ENCODE measurements at regions not wholly inside any gene's neighbourhood (a gene's known extent, or its start where the extent isn't known, plus 50 kb on each side); places are given as distances from the start of the nearest gene placed in this dataset.

GRCh38 chr12:98399532-98399931 is 115.9 kb upstream of the TMPO start (continued):
- TF ChIP-seq PATZ1 (CRISPR knock-in tag; IDR thresholded peaks at IDR 0.05; ENCODE audit: borderline replicate concordance), result no peak
- TF ChIP-seq ZNF551 (CRISPR knock-in tag; IDR thresholded peaks at IDR 0.05), result no peak
- TF ChIP-seq NCOA4 (IDR thresholded peaks at IDR 0.05; ENCODE audit: partially characterized antibody), result no peak
- no peak for TF ChIP-seq POLR2AphosphoS5 (IDR thresholded peaks at IDR 0.05; ENCODE audit: control insufficient read depth, insufficient read depth, low read depth, low read length)
- no peak for TF ChIP-seq ZNF644 (tag; IDR thresholded peaks at IDR 0.05; ENCODE audit: low read depth)
- TF ChIP-seq SMARCA4 (IDR thresholded peaks at IDR 0.05), result peak; percentile 51; the same call in 1 of the 2 replicates
- TF ChIP-seq MCM2 (IDR thresholded peaks at IDR 0.05; ENCODE audit: low read depth), result no peak
- peak; percentile 75 for TF ChIP-seq NFE2L1 (tag; IDR thresholded peaks at IDR 0.05; ENCODE audit: borderline replicate concordance, low read depth)
- no peak for TF ChIP-seq RBM39 (optimal IDR thresholded peaks at IDR 0.05; ENCODE audit: low read depth, low read length)
- TF ChIP-seq ZNF445 (CRISPR knock-in tag; IDR thresholded peaks at IDR 0.05; ENCODE audit: low read depth), result no peak
- TF ChIP-seq ETV1 (tag; conservative IDR thresholded peaks at IDR 0.05; ENCODE audit: low read depth), result peak; percentile 79
- no peak for TF ChIP-seq MAX (CRISPR knock-in tag; IDR thresholded peaks at IDR 0.05)
- no peak for TF ChIP-seq ADNP (tag; IDR thresholded peaks at IDR 0.05)
- TF ChIP-seq BRF2 (IDR thresholded peaks at IDR 0.05; ENCODE audit: borderline replicate concordance, insufficient read depth, insufficient read length), result no peak
- TF ChIP-seq STAG1 (CRISPR knock-in tag; IDR thresholded peaks at IDR 0.05; ENCODE audit: borderline replicate concordance), result no peak
- no peak for TF ChIP-seq U2AF2 (optimal IDR thresholded peaks at IDR 0.05; ENCODE audit: low read depth, low read length)
- TF ChIP-seq ZNF431 (CRISPR knock-in tag; IDR thresholded peaks at IDR 0.05), result no peak
- no peak for TF ChIP-seq ZBTB33 (CRISPR knock-in tag; IDR thresholded peaks at IDR 0.05)
- no peak for TF ChIP-seq ZNF717 (CRISPR knock-in tag; IDR thresholded peaks at IDR 0.05)
- TF ChIP-seq ZNF740 (CRISPR knock-in tag; IDR thresholded peaks at IDR 0.05), result no peak
- TF ChIP-seq ZNF740 (tag; IDR thresholded peaks at IDR 0.05), result no peak

Measured in K562 (cell line).